ENCODE measurements at regions not wholly inside any gene's neighbourhood (a gene's known extent, or its start where the extent isn't known, plus 50 kb on each side); places are given as distances from the start of the nearest gene placed in this dataset.
"Not testable (repeated sequence)": the region's sequence is repeated elsewhere in the genome, so short reads cannot be mapped to it uniquely, and the experiment has no call there.

DNA sequence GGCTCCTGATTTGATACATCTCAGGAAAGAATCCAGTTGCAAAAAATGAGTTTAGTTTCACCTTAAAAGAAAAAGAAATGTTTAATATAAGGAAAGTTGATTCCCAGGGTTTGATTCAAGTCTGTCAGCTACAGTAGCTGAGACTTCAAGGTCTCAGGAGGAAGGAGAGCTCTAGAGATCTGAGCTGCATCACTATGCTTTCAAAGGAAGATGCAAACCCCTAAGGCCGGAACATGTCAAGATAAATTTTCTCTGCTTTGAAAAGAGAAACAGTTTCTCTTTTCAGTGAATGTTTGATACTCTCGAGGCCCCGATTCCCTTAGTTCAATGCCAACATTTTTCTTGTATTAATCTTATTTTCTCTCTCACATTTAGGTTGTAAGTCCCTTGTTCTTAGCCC is 128.6 kb downstream of the RGPD3 start:
- no peak for DNase-seq (ENCODE audit: low read depth)
- no peak overlapping the region for H3K4me3 ChIP-seq (ENCODE audit: low read length)
- TF ChIP-seq, protein P1, sequence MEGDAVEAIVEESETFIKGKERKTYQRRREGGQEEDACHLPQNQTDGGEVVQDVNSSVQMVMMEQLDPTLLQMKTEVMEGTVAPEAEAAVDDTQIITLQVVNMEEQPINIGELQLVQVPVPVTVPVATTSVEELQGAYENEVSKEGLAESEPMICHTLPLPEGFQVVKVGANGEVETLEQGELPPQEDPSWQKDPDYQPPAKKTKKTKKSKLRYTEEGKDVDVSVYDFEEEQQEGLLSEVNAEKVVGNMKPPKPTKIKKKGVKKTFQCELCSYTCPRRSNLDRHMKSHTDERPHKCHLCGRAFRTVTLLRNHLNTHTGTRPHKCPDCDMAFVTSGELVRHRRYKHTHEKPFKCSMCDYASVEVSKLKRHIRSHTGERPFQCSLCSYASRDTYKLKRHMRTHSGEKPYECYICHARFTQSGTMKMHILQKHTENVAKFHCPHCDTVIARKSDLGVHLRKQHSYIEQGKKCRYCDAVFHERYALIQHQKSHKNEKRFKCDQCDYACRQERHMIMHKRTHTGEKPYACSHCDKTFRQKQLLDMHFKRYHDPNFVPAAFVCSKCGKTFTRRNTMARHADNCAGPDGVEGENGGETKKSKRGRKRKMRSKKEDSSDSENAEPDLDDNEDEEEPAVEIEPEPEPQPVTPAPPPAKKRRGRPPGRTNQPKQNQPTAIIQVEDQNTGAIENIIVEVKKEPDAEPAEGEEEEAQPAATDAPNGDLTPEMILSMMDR (IDR thresholded peaks at IDR 0.05; ENCODE audit: insufficient read depth, low read depth, low read length, missing control alignments): no peak

DNA sequence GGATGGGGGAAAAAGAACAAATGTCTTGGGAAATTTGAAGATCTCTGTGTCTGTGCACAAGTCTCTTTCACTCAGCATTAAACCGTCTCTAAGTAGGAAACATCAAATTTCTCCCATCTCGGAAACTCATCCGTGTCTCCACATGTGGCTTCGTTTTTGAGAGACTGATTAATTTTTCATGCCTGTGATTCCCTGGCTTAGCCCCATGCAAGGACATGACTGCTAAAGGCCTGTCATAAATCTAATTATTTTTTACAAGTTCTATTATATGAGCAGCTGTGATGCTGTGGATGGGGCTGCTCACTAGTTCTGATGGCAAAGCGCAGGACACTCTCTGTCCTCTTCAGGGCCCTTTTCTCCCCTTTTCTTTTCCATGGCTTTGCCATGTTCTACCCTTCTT is 129.1 kb downstream of the RGPD3 start:
- no peak overlapping the region for H3K4me3 ChIP-seq (ENCODE audit: low read length)
- TF ChIP-seq, protein P1 (IDR thresholded peaks at IDR 0.05; ENCODE audit: insufficient read depth, low read depth, low read length, missing control alignments): no peak
- DNase-seq (ENCODE audit: low read depth): no peak

DNA sequence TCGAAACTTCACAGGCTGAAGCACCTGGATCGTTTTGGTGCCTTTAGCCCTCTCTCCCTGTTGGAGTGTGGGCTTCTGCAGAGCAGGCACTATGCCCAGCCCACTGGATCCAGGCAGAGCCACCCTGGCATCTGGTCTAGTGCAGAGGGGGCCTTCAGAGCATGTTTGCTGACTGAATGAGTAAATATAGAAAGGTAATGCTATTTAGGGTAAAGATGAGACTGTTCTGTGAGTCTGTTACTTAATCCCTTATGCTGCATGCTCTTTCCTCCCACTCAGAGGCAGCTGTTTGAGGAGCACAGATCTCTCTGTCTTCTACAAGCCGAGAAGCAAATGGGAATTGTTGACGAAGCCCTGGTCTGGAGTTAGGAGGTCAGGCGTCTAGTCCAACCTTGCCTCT is 130.2 kb downstream of the RGPD3 start:
- no peak for DNase-seq (ENCODE audit: low read depth)
- no peak overlapping the region for H3K4me3 ChIP-seq (ENCODE audit: low read length)
- TF ChIP-seq, protein P1 (IDR thresholded peaks at IDR 0.05; ENCODE audit: insufficient read depth, low read depth, low read length, missing control alignments): no peak

DNA sequence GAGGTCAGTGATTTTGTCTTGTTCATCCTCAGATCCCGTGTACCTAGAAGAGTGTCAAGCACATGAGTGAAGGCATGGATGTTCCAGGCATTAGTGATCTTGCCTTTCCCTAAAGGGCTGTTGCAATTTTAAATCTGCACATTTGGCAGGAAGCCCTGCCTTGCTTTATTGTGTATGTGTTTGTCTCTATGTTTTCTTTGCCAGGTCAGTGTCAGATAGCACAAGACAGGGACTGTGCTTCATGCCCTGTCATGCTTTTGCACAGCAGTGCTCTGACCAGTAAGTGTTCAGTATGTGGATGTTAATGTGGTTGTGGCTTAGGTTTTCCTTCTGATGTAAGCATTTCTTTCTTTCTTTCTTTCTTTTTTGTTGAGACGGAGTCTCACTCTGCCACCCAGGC is 131.5 kb downstream of the RGPD3 start:
- TF ChIP-seq, protein P1 (IDR thresholded peaks at IDR 0.05; ENCODE audit: insufficient read depth, low read depth, low read length, missing control alignments): no peak
- DNase-seq (ENCODE audit: low read depth): no peak
- no peak overlapping the region for H3K4me3 ChIP-seq (ENCODE audit: low read length)

DNA sequence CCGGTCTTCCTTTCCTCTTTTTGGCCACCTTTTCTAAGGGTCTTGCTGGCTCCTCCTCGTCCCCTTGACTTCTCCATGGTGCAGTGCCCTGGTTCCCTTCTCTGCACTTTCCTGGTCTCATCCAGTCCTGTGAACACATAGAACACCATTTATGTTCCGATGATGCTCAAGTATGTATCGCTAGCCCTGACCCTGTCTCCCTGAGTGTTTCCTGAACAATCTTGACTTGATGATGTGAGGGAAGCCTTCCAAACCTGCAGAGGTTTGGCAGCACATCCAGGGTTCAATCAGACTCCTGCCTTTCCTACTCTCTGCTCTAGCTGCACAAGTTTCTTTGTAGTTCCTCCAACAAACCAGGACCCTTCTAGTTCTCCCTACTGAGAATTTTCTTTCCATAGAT is 132.1 kb downstream of the RGPD3 start:
- no peak for DNase-seq (ENCODE audit: low read depth)
- H3K4me3 ChIP-seq (ENCODE audit: low read length): no peak overlapping the region
- TF ChIP-seq, protein P1 (IDR thresholded peaks at IDR 0.05; ENCODE audit: insufficient read depth, low read depth, low read length, missing control alignments): no peak

DNA sequence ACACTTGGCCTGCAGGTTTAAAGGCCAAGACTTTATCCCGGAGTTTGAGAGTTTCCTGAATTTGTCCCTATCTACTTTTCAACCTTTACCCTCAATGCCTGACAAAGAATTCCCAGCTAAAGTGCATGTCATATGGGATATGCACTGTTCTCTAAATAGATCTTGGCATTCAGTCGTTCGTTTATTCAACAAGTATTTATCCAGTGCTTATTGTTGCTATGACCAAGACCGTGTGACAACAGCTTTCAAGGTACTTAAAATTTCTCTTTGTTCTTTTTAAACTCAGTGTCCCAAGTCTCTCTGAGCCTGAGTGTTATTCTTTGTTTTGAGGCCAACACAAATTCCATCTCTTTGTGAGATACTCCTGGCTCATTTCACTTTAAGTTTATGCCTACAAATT is 133.4 kb downstream of the RGPD3 start:
- TF ChIP-seq, protein P1 (IDR thresholded peaks at IDR 0.05; ENCODE audit: insufficient read depth, low read depth, low read length, missing control alignments): no peak
- no peak for DNase-seq (ENCODE audit: low read depth)
- no peak overlapping the region for H3K4me3 ChIP-seq (ENCODE audit: low read length)

DNA sequence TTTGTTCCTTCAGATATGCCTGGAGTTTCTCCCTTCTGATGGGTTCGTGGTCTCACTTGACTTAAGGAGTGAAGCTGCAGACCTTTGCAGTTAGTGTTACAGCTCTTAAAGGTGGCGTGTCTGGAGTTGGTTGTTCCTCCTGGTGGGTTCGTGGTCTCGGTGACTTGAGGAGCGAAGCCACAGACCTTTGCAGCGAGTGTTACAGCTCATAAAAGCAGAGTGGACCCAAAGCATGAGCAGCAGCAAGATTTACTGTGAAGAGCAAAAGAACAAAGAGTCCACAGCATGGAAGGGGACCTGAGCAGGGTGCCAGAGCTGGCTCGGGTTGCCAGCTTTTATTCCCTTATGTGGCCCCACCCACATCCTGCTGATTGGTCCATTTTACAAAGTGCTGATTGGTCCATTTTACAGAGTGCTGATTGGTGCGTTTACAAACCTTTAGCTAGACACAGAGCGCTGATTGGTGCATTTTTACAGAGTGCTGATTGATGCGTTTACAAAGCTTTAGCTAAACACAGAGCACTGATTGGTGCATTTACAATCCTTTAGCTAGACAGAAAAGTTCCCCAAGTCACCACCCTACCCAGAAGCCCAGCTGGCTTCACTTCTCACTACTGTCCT is 134.8 kb downstream of the RGPD3 start:
- H3K4me3 ChIP-seq (ENCODE audit: low read length): not testable (repeated sequence)

More for the DNA sequence above, 134.8 kb downstream of the RGPD3 start:
- DNase-seq (ENCODE audit: low read depth): not testable (repeated sequence)

Data from epithelial cell of esophagus (primary cell).